ENCODE measurements at regions not wholly inside any gene's neighbourhood (a gene's known extent, or its start where the extent isn't known, plus 50 kb on each side); places are given as distances from the start of the nearest gene placed in this dataset.

- TF ChIP-seq CTCF (IDR thresholded peaks at IDR 0.05; ENCODE audit: extremely low read depth in 1 of 2, insufficient read depth in 1 of 2, low read depth in 1 of 2, low read length in 2 of 2), result no peak
- no peak for TF ChIP-seq EZH2 (IDR thresholded peaks at IDR 0.05; ENCODE audit: borderline replicate concordance, low read depth, low read length, severe bottlenecking)
- TF ChIP-seq POLR2A (IDR thresholded peaks at IDR 0.05; ENCODE audit: low read depth, low read length), result no peak
- TF ChIP-seq POLR2AphosphoS5 (IDR thresholded peaks at IDR 0.05; ENCODE audit: insufficient read depth, low read depth, low read length), result no peak
Observed at GRCh38 chr6:62614442-62614841, 328.4 kb upstream of the KHDRBS2 start.
